HUES6 (cell line): ENCODE measurements at regions not wholly inside any gene's neighbourhood (a gene's known extent, or its start where the extent isn't known, plus 50 kb on each side); places are given as distances from the start of the nearest gene placed in this dataset.

ENCODE experiments used
- H3K27ac ChIP-seq: 2 replicates; pipeline ENCODE4 v1.7.0; 2013; ENCODE audit warnings: low read depth, mild to moderate bottlenecking, low read length, inconsistent platforms
- H3K27me3 ChIP-seq: 2 replicates; pipeline ENCODE4 v1.6.1; 2013; ENCODE audit warnings: low read length; ENCODE audit not compliant: control insufficient read depth, insufficient read depth
- H3K36me3 ChIP-seq: 2 replicates; pipeline ENCODE4 v1.6.1; 2013; ENCODE audit warnings: low read length; ENCODE audit not compliant: control insufficient read depth, insufficient read depth
- H3K4me1 ChIP-seq: 2 replicates; pipeline ENCODE4 v1.6.1; 2013; ENCODE audit warnings: low read length; ENCODE audit not compliant: control insufficient read depth, insufficient read depth
- H3K4me3 ChIP-seq: 2 replicates; pipeline ENCODE4 v1.5.1; 2013; ENCODE audit warnings: low read depth, low read length
- H3K9ac ChIP-seq: one replicate; pipeline ENCODE4 v1.6.1; 2013; ENCODE audit warnings: mild to moderate bottlenecking, low read length
- H3K9me3 ChIP-seq: 2 replicates; pipeline ENCODE4 v1.6.1; 2013; ENCODE audit warnings: low read depth, low read length; ENCODE audit not compliant: control insufficient read depth, insufficient read depth

DNA sequence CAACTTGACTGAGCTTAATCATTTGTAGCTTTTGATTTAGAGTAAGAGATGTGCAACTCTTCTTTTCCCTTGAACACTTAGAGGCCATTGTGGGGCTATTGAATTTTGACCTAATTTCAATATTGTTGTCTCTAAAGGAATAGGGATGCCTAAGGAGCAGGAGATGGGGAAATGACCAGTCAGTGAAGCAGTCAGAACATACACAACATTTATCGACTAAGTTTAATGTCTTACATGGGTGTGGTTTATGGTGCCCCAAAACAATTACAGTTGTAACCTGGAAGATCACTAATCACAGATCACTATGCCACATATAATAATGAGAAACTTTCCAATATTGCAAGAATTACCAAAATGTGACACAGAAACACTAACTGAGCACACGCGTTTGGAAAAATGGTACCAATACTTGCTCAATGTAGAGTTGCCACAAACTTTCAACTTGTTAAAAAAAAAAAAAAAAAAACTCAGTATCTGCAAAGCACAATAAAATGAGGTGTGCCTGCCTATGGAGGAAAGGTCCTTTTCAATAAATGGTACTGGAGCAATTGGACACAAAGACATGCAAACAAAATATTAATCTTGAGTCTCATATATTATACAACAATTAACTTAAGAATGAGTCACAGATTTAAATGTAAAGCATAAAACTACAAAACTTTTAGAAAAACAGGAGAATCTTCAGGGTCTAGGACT lies 189.6 kb upstream of the RAD23B start:
- H3K9me3 ChIP-seq, result no peaks in the 10 kb centered on the region
- H3K27ac ChIP-seq, result no peak overlapping the region
- no peaks in the 10 kb centered on the region for H3K36me3 ChIP-seq
- H3K9ac ChIP-seq, result no peak overlapping the region
- H3K27me3 ChIP-seq, result no peaks in the 10 kb centered on the region
- no peaks in the 10 kb centered on the region for H3K4me1 ChIP-seq
- no peak overlapping the region for H3K4me3 ChIP-seq

DNA sequence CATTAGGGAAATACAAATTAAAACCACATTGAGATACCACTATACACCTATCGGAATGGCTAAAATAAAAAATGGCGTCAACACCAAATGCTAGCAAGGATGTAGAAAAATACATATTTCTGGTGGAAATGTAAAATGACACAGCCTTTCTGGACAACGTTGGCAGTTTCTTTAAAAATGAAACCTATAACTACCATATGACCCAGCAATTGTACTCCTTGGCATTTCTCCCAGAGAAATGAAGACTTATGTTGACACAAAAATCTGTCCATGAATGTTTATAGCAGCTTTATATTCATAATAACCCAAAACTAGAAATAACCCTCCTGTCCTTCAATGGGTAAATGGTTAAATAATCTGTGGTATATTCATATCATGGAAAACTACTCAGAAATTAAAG lies 188.7 kb upstream of the RAD23B start:
- H3K9me3 ChIP-seq, result no peaks in the 10 kb centered on the region

DNA sequence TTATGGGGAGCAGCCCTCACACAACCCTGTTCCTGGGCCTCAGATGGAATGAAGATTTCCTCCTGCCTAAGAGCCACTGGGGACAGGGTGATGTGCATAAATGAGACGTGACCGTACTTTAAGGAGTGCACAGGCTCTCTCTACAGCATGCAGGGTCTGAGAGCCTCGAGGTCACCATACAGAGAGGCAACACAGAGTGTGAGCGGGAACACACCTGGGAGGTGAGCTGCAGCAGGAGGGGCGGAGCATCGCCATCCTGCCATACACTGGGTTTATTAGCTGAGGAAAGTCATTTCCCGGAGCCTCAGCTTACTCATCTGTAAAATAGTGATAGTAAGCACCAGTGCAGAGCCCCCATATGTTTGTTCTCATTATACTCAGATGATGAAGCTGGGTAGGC lies 182.5 kb upstream of the RAD23B start:
- Histone ChIP-seq H3K27me3 (no peaks in the 10 kb centered on the region), H3K9me3 (no peaks in the 10 kb centered on the region), H3K4me1 (no peaks in the 10 kb centered on the region), H3K9ac (no peak overlapping the region), H3K36me3 (no peaks in the 10 kb centered on the region), H3K4me3 (no peak overlapping the region), H3K27ac (no peak overlapping the region)

More for the DNA sequence above, 188.7 kb upstream of the RAD23B start:
- Histone ChIP-seq H3K4me1 (no peaks in the 10 kb centered on the region), H3K9ac (no peak overlapping the region), H3K27me3 (no peaks in the 10 kb centered on the region), H3K4me3 (no peak overlapping the region), H3K27ac (no peak overlapping the region), H3K36me3 (no peaks in the 10 kb centered on the region)

DNA sequence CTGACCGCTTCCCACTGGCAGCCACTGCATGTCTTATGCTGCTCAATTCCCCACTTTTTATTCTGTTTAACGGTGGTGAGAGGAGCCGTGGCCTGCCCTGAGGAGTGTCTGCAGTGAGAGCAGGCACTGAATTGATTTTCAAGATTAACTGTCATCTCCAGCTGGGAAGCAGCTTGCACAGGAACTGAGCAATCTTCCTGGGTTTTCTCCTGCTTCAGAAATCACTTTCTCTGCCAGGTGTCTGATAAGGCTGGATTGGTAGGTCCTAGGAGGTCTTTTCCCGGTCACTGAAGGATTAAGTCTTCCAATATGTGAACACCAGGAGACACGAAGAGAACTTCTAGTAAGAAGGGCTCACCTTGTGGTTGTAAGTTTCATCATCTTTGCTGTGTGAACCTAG lies 181.1 kb upstream of the RAD23B start:
- no peak overlapping the region for H3K4me3 ChIP-seq
- H3K4me1 ChIP-seq, result no peaks in the 10 kb centered on the region

DNA sequence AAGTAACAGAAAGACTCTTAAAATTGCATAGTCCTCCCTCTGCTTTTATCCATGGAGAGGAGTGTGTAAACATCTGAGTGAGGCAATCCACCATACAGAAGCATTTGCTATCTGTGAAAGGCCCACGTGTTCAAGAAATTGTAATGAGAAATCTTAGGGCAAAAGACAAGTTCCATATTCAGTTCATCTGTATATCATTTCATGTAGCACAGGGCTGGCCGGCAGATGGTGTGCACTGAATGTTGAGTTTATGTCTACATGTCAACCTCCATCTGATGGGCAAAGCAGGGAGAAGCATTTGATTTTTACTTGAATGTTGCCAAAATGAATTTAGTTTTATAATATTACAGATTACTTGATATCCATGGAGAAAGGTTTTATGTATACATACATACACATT lies 179.5 kb upstream of the RAD23B start:
- Histone ChIP-seq H3K27me3 (no peaks in the 10 kb centered on the region), H3K36me3 (no peaks in the 10 kb centered on the region), H3K4me3 (no peak overlapping the region), H3K9ac (no peak overlapping the region), H3K9me3 (no peaks in the 10 kb centered on the region), H3K27ac (no peak overlapping the region), H3K4me1 (no peaks in the 10 kb centered on the region)

More for the DNA sequence above, 181.1 kb upstream of the RAD23B start:
- H3K36me3 ChIP-seq, result no peaks in the 10 kb centered on the region
- no peaks in the 10 kb centered on the region for H3K9me3 ChIP-seq
- no peak overlapping the region for H3K27ac ChIP-seq
- no peak overlapping the region for H3K9ac ChIP-seq
- no peaks in the 10 kb centered on the region for H3K27me3 ChIP-seq

DNA sequence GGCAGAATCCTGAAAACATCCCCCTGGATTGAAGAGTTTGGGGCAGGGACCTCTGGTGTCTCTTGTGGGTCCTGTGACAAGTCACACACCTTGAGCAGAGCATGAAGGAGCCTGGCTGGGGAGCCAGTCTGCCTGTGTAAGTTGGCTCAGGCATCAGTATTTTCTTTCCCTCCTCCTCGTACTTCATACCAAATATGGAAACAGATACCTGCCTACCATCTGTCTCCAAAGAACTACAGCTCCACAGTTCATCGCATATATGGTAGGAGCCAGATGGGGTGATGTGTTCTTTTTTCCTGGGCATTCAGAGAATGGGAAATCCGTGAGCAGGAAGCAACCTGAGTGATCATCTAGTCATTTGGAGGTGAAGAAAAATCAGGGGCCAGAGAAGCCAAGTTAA lies 177.3 kb upstream of the RAD23B start:
- Histone ChIP-seq H3K27me3 (no peaks in the 10 kb centered on the region), H3K9ac (no peak overlapping the region), H3K9me3 (no peaks in the 10 kb centered on the region), H3K27ac (no peak overlapping the region), H3K4me1 (no peaks in the 10 kb centered on the region), H3K36me3 (no peaks in the 10 kb centered on the region), H3K4me3 (no peak overlapping the region)

DNA sequence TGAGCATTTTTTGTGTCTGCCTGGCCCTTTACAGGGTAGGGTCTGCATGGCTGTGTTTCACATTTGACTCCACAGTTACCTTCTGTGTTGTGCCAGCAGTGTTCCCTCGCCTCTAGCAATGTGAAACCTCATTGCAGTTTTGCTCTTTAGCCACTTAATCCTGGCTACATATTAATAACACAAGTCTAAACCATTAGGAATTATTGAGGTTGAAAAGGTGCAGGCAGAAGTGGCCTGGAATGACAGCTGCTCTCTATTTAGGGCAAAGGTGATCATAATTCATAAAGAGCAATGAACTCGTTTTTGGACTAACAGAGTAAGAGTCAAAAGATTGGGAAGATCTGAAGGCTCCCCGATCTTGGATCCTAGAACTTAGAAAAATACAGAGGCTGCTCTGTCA lies 176.7 kb upstream of the RAD23B start:
- H3K4me1 ChIP-seq, result no peaks in the 10 kb centered on the region
- no peaks in the 10 kb centered on the region for H3K36me3 ChIP-seq
- no peaks in the 10 kb centered on the region for H3K9me3 ChIP-seq
- no peak overlapping the region for H3K4me3 ChIP-seq
- no peak overlapping the region for H3K9ac ChIP-seq
- no peak overlapping the region for H3K27ac ChIP-seq
- H3K27me3 ChIP-seq, result no peaks in the 10 kb centered on the region

DNA sequence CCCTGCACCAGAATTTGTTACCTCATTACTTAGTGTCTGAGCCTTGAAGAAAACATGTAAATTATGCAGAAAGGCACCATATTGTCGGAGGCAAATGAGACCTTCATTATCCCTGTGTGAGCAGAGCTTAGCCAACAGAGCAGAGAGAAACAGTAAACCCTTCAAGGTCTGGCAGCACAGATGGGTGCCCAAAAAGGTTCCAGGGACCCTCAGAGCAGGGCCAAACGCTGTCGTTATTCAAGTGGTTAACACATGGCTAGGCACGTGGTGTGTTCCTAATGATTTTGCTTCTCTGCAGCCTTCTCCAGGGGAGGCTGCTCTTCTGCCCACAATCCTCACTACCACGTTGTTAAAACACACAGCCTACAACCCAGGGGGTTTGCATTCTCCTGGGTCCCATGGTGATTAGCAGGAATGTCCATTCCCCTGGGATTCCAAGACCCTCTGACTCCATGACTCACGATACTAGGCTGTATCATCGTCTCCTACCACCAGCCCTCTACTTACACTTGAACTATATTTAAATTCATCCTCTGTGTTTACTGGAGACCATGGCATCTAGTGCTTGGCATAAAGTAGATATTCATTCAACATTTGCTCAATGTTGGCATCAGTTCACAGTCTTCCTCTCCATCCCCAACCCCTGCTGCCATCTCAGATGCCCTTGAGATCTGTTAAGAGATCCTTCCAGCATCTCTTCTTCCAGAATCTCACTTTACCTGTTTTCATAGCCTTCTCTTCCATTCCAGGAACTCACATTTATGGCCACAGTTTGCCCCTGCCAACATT lies 174.5 kb upstream of the RAD23B start:
- H3K4me3 ChIP-seq, result no peak overlapping the region
- H3K27me3 ChIP-seq, result 0 out of 2 replicates have a peak, but pooled peaks cover 4% of the 10 kb centered on the region
- H3K9me3 ChIP-seq, result no peaks in the 10 kb centered on the region
- no peak overlapping the region for H3K9ac ChIP-seq
- H3K36me3 ChIP-seq, result no peaks in the 10 kb centered on the region
- H3K27ac ChIP-seq, result no peak overlapping the region
- H3K4me1 ChIP-seq, result no peaks in the 10 kb centered on the region

DNA sequence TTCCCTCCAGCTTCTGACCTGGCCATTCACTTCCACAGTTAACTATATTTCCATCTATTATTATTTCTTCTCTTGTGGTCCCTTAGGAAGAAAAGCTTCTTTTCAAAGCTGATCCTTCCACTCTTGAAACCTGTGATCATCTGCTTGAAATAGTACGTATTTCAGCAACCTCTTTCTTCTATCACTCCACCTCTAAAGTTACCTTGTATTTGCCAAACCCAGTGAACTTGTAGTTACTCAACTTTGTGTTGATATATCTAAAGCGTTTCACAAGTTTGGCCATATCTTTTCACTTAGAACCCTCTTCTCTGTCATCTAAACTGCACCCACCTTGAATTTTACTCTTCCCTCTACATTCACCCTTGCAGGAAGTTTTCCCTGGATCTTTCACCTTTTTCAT lies 173.8 kb upstream of the RAD23B start:
- no peak overlapping the region for H3K4me3 ChIP-seq
- no peak overlapping the region for H3K27ac ChIP-seq
- H3K36me3 ChIP-seq, result no peaks in the 10 kb centered on the region
- H3K9ac ChIP-seq, result no peak overlapping the region
- H3K4me1 ChIP-seq, result no peaks in the 10 kb centered on the region
- no peaks in the 10 kb centered on the region for H3K9me3 ChIP-seq
- 0 out of 2 replicates have a peak, but pooled peaks cover 4% of the 10 kb centered on the region for H3K27me3 ChIP-seq

DNA sequence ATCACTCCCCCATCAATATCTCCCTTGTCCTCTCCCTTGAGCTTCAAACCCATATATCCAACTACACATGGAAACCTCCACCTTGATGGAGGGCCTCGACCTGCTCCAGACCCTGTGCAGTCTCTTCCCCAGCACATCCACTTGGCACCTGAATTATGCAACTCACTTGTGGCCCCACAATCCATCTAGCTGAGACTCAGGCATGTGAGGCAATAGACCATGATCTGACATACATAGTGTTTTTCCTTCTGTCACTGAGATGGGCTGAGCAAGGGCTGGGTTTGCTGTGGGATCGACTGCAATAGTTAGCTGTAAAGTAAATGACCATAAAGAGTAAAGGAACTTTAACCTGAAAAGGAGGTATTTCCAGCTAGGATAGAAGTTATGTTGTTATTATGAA lies 172.9 kb upstream of the RAD23B start:
- Histone ChIP-seq H3K27ac (no peak overlapping the region), H3K9me3 (no peaks in the 10 kb centered on the region), H3K27me3 (0 out of 2 replicates have a peak, but pooled peaks cover 4% of the 10 kb centered on the region), H3K36me3 (no peaks in the 10 kb centered on the region), H3K4me3 (no peak overlapping the region), H3K9ac (no peak overlapping the region), H3K4me1 (no peaks in the 10 kb centered on the region)

DNA sequence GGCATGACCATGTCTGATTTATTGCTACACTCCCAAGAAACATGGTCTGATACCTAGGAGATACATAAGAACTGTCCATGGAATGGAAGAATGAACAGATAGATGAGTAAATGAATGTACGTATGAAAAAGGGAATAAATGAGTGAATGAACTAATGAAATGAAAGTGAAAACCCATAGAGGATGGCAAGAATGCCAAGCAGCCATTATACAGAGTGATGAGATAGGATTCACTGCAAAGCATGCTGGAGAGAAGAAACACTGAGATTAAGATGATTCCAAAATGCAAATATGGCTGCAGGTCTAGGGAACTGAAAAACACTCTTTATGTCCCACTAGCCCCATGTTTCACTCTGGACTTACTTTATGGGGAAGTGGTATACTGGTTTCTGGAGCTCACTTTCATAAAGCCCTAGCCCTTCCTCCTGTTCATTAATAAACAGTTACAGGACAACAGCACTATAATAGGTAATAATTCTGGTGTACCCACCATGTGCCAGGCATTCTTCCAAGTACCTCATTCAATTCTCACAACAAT lies 170.3 kb upstream of the RAD23B start:
- Histone ChIP-seq H3K27me3 (0 out of 2 replicates have a peak, but pooled peaks cover 4% of the 10 kb centered on the region), H3K4me3 (no peak overlapping the region)

More for the DNA sequence above, 170.3 kb upstream of the RAD23B start:
- H3K9ac ChIP-seq, result no peak overlapping the region
- no peak overlapping the region for H3K27ac ChIP-seq
- no peaks in the 10 kb centered on the region for H3K9me3 ChIP-seq
- no peaks in the 10 kb centered on the region for H3K4me1 ChIP-seq
- H3K36me3 ChIP-seq, result no peaks in the 10 kb centered on the region
